Bone marrow (tissue), 2 donors: ENCODE measurements at regions not wholly inside any gene's neighbourhood (a gene's known extent, or its start where the extent isn't known, plus 50 kb on each side); places are given as distances from the start of the nearest gene placed in this dataset.
"Not testable (repeated sequence)": the region's sequence is repeated elsewhere in the genome, so short reads cannot be mapped to it uniquely, and the experiment has no call there.

ENCODE experiments used
- DNase-seq, 2 donors: peaks; one replicate each; lab custom pipeline; 2025; lab: John Stamatoyannopoulos, UW

DNA sequence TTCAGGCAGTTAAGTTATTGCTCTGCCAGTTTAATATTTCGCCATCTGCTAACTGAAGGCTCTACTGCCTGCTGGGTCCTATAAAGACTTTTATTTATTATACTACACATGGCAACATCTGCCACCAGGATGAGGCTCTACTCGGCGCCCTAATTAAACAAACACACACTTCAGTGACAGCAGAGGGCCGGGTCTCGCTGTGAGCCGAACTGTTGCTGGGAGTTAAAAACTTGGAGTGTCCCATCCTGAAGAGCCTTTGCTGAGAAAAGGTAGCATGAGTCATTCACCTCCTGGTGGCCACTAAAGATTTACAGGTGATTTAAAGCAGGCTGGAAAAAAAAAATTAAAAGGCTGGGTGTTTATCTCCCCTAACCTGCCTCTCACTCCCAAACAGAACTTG is 183.7 kb downstream of the NPIPA8 start:
- not testable (repeated sequence) for DNase-seq

DNA sequence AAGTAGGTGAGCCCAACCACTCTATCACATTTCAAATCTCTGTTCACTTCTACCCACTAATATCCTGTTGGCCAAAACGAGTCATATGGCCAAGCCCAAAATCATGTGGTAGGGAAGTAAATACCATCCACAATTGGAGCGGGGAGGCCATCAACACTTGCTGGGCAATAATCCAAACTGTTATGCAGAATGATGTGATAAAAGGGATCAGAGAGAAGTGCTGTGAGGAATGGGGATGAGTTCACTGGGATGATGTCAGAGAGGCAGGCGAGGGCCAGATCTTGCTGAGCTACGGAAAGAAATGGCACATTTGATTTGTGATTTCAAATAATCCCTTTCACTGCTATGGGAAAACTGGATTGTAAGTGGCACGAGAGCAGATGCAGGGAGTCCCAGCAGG is 188.4 kb downstream of the NPIPA8 start:
- not testable (repeated sequence) for DNase-seq

DNA sequence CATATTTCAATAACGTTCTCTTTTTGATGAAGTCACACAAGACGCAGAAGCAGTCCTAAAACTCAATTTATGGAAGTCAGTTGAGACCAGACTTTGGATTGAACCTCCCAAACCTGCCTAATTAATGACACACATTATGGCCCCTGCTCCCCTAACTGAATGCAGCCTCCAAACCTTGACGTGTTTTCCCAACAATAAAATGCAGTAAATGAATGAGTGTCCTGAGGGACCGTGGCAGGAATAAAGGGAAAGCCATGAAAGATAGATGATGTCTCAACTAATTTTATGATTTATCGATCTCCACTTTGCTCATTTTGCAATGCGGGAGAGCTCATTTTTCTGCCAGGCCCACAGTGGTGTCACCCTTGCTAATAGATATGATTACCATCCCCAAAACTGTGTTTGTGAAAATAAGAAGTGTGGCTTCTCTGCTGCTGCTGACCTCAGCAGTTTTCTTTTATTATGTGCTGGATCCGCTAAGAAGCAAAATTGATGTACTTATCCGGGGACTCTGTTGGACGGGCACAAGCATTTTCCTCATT is 189.9 kb downstream of the NPIPA8 start:
- DNase-seq = not testable (repeated sequence)

DNA sequence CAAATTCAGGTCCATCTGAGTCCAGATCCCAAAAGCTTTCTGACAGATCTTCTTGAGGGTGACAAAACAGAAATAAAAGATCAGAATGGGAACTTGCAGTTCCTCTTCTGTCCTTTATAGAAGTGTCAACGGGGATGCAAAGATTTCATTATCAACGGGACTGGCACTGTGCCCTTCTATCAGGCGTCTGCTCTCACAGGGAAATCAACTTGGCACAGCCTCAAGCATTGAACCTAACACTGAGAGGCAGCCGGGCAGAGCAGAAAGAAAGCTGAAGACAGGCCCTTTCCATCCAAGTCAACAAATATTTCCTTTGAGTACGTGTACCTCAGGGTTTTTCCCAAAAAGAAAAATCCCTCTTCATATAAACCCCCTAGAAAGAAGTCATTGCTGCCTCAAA is 194.5 kb downstream of the NPIPA8 start:
- not testable (repeated sequence) for DNase-seq

DNA sequence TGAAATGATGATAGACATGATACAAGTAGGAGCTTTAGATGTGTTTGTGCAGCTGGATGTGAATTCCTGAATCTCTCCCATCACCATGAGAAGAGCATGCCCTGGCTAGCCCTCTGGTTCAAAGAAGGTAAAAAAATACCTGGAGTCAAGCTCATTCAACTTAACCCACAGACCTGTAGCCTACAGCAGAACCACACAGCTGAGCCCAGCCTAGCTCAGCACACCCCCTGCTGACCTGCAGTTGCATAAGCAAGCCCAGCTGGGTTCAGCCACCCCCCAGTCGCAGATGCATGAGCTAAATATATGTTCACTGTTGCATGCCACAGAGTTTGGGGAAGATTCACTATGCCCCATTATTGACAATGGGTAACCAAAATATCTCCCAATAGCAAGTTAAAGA is 200.2 kb downstream of the NPIPA8 start:
- DNase-seq = not testable (repeated sequence)

DNA sequence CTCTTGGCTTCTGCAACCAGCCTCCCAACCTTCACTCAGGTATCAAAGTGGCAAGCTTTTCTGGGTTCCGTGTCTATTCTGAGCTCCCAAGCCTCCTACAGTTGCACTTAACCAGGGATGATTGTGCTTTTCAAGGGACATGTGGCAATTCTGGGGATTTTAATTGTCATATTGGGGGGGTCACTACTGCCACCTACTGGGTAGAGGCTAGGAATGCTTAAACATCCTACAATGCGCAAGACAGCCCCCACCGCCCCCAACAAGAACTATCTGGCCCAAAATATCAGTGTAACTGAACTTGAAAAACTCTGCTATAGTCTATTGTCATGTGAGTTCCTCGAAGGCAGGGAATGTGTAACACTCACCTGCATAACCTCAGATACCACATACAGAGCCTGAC is 201.5 kb downstream of the NPIPA8 start:
- DNase-seq = not testable (repeated sequence)

DNA sequence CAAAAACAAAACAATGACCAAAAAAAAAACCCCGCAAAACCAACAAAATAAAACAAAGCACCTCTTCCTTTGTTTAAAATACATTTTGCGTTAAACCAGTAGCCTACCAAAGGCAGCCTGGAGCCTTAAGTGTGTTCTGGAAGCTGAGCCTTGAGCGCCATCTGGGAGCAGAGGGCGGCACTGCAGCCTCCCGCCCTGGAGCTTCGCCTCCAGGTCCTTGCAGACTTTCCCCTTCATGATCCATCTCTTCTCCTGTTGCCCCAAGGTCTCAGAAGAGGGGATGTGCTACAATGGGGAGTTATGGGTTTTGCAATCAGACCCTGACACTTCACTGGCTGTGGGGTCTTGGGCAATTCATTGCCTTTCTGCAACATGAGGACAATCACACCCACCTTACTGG is 204.9 kb downstream of the NPIPA8 start:
- not testable (repeated sequence) for DNase-seq

DNA sequence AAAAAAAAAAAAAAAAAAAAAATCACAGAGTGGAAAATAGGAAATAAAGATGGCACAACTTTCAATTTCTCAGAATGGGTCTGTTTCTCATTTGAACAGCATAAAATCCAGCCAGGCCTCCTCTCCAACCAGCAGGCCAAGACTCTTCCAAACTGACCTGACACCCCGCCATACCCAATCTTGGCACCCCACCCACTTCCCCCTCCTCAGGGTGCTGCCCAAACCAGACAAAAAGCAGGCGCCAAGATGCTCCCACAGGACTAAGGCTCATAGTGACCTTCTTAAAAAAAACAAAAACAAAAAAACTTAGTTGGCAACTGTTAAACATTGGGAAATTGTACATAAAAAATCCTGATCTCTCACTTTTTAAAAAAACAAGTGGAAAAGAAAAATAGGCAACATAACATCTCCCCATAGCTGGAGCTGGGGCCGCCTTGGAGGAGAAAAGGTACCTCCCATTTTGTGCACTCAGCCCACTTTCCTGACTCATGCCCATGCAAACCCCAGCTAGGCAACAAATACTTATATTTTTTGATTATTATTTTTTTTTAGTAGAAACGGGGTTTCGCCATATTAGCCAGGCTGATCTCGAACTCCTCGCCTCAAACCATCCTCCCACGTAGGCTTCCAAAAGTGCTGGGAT is 205.9 kb downstream of the NPIPA8 start:
- DNase-seq = not testable (repeated sequence)

DNA sequence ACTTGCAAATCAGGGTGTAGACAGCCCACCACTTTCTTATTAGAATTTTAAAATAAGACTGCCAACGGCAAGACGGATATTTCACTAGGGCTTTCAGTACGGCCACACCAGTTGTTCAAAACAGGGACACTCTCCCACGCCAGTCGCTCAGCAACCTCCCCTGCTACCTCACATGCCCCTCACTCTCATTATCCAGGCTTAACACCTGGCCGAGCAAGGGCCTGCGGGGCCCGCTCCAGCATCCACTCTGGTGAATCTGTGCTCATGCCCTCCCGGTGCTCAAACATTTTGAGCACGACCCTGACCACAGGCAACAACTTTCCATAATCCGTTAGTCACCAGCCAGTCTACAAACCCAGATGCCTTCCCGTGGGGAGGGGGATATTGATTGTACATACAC is 209.5 kb downstream of the NPIPA8 start:
- DNase-seq = not testable (repeated sequence)

DNA sequence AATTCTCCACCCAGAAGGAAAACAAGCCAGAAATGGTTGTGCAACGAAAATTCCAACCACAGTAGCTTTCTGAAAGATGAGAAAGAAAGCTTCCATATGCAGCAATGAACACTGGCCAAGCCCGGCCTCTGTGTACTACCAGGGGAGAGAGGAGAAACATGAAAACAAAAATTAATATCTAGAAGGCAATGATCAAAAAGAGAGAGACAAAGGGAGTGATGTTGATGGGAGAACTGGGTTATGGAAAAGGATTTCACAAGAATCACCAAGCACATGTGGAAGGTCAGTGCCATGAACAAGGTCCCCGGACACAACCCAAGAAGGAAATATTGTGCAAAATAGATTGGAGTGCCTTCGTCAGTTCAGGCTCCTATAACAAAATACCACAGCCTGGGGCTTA is 217.4 kb downstream of the NPIPA8 start:
- not testable (repeated sequence) for DNase-seq

DNA sequence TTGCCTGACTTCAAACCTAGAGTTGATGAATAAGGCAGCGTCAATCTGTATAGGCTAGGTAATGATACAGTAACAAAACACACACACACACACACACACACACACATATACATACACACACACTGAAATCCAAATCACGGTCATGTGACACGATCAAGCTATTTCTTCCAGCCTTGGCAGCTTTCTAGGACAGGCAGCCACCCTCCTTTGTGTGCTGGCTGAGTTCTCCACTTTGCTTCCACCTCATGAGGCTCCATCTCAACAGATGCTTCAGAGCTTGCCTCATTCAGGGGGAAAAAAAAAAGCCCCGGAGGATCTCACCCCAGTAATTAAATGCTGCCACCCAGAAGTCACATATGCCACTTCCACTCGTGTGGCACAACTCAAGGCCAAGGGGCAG is 217.9 kb downstream of the NPIPA8 start:
- DNase-seq = not testable (repeated sequence)

DNA sequence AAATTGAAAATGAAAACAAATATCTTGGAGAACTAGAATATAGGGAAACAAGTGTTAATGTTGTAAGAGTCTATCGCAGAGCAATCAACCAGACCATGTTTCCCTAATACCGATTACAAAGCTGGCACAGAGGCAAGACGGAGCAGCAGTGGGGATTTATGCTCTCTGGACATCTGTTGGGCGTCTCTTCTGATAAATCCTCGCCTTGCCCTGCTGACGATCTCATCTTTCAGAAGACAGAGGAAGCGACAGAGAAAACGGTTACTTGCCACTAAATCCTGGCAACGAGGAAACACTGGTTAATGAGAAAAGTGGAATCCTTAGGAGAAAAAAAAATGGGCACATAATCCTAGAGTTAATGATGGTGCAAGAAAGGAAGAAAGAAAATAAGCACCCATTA is 218.5 kb downstream of the NPIPA8 start:
- not testable (repeated sequence) for DNase-seq

DNA sequence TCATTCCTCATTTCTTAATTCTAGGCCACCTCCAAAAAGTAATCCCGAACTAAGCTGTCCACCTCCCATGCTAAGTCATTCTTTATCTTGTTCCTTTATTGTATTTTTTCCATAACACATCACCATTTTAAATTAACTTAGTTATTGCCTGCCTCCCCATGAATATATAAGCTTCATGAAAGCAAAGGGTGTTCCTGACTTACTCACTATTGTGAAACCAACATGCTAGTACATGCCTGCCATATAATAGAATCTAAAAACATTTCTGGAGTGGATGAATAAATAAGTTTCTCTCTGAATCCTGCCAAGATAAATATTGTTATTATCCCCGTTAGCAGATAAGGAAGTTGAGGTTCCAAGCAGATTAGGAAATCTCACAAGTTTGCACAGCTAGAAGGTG is 232.1 kb downstream of the NPIPA8 start:
- not testable (repeated sequence) for DNase-seq

DNA sequence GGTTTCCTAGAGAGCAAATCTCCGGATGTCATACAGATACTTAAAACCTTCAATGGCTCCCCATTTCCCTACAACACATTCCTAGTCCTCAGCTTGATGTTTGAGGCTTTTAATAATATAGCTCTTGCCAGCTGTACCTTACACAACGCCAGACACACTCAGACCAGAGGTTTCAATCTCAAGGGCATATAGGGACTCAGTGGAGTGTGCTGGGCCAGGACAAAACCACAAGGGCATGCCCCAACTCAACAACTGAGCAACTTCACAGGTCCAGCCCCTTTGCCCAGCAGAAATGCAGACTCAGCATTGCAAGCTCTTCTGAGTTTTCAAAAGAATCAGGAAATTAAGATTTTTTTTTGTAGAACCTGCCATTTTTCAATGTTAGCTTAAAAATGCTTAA is 235.5 kb downstream of the NPIPA8 start:
- DNase-seq = not testable (repeated sequence)

DNA sequence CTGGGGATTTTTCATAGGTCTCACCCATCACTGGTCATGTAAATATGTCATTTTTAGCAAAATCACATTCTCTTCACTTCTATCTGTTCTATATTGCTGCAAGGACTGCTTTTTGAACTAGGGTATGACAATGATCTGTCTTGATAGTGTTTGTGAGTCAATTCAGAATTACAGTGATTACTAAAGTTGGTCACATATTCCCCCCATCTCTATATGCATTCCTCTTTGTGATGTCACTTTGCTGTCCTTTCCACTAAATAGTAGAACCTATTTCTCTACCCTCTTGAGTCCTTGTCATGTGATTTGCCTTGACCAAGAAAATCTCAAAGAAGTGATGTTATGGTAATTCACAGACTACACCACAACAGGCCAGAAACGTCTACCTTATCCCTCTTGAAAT is 243.9 kb downstream of the NPIPA8 start:
- not testable (repeated sequence) for DNase-seq

DNA sequence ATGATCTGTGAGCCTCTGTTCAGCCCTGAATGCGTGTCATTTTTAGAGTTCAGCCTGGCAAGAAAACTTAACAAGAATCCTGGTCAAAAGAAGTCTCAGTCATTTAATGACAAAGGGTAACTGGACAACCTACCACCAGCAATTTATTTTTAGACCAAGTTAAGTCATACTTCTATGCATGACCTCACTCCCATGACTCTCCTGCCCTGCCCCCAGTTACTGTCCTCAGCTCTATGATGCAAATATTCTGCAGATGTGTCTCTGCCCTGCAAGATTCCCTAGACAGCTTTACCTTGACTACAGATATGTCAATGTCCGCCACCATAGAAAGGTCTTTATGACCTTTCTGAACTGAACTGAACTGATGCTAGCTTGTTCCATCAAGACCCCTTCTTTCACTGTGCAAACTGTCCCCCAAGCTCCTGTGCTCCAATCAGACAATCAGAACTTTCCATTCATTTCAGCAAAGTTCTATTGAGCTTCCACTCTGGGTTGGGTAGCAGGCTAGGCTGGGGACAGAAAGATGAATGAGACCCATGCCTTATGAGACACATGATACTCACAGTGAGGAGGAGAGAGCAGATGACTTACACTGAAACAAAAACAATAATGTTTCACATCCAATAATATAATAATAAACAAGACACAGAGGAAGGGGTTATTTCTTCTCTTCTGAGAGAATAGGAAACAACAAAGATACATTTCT is 255.7 kb downstream of the NPIPA8 start:
- not testable (repeated sequence) for DNase-seq

DNA sequence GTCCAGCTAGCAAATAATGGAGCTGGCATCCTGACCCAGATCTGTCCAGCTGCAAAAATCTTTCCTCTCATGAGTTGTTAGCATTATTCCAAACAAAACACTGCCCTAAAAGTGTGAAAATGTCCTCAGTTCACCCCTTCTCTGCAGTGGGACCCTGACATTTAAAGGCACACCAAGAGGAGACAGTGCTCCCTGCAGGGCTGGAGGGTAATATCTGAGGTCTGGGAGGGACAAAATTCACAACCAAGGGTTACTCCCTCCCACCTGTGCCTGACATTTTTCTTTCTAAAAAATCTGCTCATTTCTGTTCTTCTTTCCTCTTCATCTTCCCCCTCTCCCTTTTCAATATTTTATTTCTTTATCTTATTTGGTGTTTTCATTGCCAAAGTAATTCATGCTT is 258.6 kb downstream of the NPIPA8 start:
- DNase-seq = not testable (repeated sequence)

DNA sequence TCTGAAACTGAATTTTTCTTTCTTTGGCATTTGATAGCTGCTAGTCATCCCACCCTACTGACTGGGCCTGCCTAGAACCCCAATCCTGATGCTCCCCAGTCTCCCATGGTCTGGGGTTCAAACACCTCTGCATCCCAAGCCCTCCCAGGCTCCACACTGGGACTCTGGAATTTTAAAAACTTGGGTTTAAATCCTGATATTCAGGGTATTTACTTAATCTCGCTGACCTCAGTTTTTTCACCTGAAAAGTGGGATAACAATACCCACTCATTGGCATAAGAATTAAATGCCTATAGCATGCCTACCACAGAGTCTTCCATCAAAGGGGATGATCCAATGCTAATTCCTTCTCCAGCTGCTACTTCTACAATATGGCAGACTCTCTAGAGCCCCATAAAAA is 264.4 kb downstream of the NPIPA8 start:
- DNase-seq = no peak

DNA sequence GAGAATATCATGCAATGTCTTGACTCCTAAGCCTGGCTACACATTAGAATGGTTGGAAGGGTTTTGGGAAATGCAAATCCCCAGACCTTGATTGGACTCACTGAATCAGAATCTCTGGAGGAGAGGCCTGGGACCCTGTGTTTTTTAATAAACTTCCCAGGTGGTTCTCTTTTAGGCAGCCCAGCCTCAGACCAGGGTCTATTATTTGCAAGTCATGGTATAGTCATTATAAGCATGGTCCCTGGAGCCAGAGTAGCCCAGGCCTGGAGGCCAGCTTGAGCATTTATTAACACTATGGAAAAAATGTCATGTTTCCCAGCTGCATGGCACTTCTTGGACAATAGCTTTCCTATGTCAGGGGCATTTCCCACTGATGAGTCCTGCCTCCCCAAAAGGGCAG is 266.9 kb downstream of the NPIPA8 start:
- no peak for DNase-seq

DNA sequence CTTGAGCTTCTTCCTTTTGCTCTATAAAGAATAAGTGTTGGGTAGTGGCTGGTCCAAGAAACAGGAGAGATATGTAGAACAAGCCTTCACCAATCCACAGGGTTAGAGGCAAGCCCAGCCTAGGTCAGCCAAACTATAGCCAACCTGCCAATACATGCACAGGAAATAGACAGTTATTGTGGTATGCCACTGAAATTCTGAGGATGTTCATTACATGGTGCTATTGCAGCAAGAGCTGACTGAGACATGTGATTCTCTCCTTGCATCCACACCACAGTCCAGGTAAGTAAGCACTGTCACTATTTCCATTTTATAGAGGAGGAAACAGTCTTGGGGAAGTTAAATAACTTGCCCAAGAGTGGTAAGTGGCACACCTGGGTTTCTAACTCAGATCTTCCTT is 268.1 kb downstream of the NPIPA8 start:
- DNase-seq = no peak

DNA sequence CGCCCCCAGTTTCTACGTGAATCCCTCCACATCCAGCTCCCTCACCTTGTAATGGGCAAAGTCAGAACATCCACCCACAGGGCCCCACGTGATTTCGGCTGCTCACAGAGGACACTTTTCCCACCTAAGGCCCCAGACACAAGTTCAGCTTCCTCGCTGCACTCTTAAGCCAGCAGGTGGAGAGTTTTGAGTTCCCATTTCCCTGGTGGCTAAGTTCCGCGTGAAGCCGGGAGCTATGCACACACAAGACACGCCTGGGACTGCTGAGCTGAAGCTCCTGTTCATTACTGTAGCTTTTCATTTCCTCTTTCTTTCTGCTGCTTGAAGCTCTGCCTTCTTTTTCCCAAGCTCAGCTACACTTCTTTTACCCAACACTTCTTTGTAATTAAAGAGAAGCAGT is 273.8 kb downstream of the NPIPA8 start:
- DNase-seq = no peak

DNA sequence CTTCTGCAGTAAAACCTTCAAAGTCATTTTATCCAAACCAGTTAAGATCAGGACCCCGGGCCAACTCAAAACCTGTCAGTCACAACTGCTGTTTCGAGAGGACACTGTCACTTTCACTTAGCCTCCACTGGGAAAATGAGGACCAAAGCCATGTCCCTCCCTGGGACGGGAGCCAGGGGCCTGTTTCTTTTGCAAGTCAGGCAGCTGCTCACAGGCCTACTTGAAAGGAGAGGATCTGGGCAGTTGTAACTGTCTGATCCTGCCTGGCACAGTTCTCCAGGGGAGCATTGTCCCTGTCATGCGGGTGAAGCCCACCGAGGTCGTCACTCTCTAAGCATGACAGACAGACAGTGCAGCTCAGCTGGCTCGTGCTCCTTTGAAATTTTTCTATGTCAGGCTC is 276.2 kb downstream of the NPIPA8 start:
- no peak for DNase-seq

DNA sequence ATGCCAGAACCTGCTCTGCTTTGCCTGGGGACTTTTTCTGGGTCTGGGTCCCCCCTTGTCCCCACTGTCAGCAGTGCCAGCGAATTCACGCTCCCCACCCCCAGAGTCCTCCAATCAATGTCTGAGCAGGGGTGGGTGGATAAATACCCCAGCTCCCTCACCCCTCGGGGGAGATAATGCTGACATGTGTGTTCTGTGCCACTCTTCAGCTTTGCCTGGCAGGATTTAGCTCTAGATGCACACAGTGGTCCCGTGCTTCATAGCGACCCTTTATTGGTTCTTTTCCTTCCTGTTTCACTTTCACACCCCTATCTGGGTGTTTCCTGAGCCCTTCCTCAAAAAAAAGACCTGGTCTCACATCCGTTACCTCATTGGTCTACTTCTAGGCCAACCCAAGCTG is 277.0 kb downstream of the NPIPA8 start:
- no peak for DNase-seq

DNA sequence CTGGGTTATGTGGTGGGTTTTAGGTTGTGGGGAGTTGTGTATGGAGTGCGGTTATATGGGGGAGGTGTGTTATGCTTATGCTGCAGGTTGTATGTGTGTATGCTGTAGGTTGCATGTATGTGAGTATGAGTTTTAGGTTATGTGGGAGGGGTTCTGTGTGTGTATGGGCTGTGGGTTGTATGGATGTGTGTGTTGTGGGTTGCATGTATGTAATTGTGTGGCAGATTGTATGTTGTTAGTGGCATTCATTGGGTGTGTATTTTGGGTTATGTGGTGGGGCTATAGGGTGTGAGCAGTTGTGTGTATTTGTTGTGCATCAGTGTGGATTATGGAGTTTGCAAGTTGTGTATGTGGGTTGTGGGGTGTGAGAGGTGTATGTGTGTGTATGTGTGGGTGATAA is 277.4 kb downstream of the NPIPA8 start:
- DNase-seq = no peak
